ENCODE measurements at regions not wholly inside any gene's neighbourhood (a gene's known extent, or its start where the extent isn't known, plus 50 kb on each side); places are given as distances from the start of the nearest gene placed in this dataset.

DNA sequence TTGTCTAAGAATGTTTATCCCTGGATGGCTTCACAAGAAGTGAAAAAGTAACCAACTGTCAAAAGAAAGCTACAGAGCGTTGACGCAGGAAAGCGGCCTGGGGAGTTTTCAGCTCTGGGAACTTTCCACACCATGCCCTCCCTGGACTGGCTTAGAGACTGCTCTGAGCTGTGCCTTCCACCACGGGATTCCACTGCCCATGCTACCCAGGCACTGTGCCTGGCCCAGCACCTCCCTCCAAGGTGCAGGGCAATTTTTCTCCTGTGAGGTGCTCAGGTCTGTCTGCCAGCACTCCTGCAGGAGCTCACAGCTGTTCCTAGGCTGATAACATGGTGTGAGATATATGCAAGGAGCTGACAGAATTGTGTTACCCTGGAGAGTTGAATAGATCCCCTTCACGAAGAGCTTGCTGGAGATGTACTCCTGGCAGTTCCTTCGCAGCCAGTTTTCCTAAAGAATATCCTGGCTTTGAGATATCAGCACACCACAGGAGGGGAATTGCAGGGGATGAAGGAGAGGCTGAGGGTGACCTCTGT is 258.3 kb upstream of the B3GAT1 start:
- H4K5ac ChIP-seq (ENCODE audit: insufficient read length, low read depth, low read length): no peak overlapping the region
- no peaks in the 10 kb centered on the region for H3K36me3 ChIP-seq (ENCODE audit: control insufficient read depth in 2 of 4, insufficient read depth in 4 of 4, low read length in 3 of 4)
- no peak overlapping the region for H2BK12ac ChIP-seq (ENCODE audit: low read depth, low read length)
- no peak overlapping the region for H3K4ac ChIP-seq (replicated peaks; ENCODE audit: insufficient read length, low read depth, low read length)
- H2BK20ac ChIP-seq (ENCODE audit: low read length): no peak overlapping the region
- H2BK5ac ChIP-seq (ENCODE audit: low read depth, low read length): no peak overlapping the region
- 82% methylated on average over 6 of the region's 6 CpGs; no CpG with 5 or more reads in 1 of the 2 experiments for WGBS, 2 experiments (ENCODE audit: extremely low coverage in 1 of 2, insufficient coverage in 1 of 2, insufficient read length in 1 of 2, insufficient replicate concordance in 2 of 2, low coverage in 1 of 2, low lambda C conversion rate in 2 of 2, missing lambda C conversion rate in 1 of 2)
- H3K4me2 ChIP-seq (ENCODE audit: insufficient read depth in 1 of 2, low read depth in 2 of 2, low read length in 2 of 2): no peak overlapping the region
- no peaks in the 10 kb centered on the region for H3K23me2 ChIP-seq (ENCODE audit: low read depth, low read length)
- H3K27ac ChIP-seq (ENCODE audit: low read depth, low read length): no peak overlapping the region
- H3K4me3 ChIP-seq (ENCODE audit: extremely low read depth in 1 of 4, insufficient read depth in 2 of 4, low read depth in 3 of 4, low read length in 4 of 4): no peak overlapping the region
- CTCF ChIA-PET (ENCODE audit: partially characterized antibody): interaction anchor here (1.1 to 2.3 kb wide), 5 partner anchors 8 to 112 kb away, joined by 3 to 10 read pairs (median 4); no protein-coding TSS in a partner anchor
- H2AK5ac ChIP-seq (ENCODE audit: low read depth, low read length): no peak overlapping the region
- no peak overlapping the region for H3K56ac ChIP-seq (replicated peaks; ENCODE audit: insufficient read length, low read depth, low read length)
- POLR2A ChIA-PET (ENCODE audit: partially characterized antibody): interaction anchor here (1.5 kb wide), 1 partner anchor 8 kb away, joined by 3 read pairs; no protein-coding TSS in a partner anchor
- H3K14ac ChIP-seq (ENCODE audit: insufficient read length): no peak overlapping the region
- peak overlapping the region; percentile 28; the same call in 1 of the 2 replicates for H4K8ac ChIP-seq (ENCODE audit: extremely low read depth, insufficient read depth, low read length)
- no peaks in the 10 kb centered on the region for H3K79me2 ChIP-seq (ENCODE audit: control insufficient read depth in 1 of 2, insufficient read depth in 2 of 2, low read length in 2 of 2)
- TF ChIP-seq ZNF274 (IDR thresholded peaks at IDR 0.05; ENCODE audit: borderline replicate concordance, extremely low read depth, low read length) (no peak), SUZ12 (IDR thresholded peaks at IDR 0.05; ENCODE audit: low read length) (no peak), TCF12 (IDR thresholded peaks at IDR 0.05; ENCODE audit: low read depth, low read length) (no peak), FOSL1 (IDR thresholded peaks at IDR 0.05; ENCODE audit: insufficient read depth, low read depth, low read length) (no peak), POLR2AphosphoS5 (IDR thresholded peaks at IDR 0.05; ENCODE audit: low read depth, low read length) (no peak), USF2 (IDR thresholded peaks at IDR 0.05; ENCODE audit: low read length) (no peak), EP300 (IDR thresholded peaks at IDR 0.05; ENCODE audit: borderline replicate concordance in 1 of 2, low read depth in 2 of 2, low read length in 2 of 2) (no peak), RAD21 (IDR thresholded peaks at IDR 0.05 in 1 of 2, conservative IDR thresholded peaks at IDR 0.05 in 1 of 2; ENCODE audit: low read depth in 2 of 2, low read length in 2 of 2) (no peak), BACH1 (IDR thresholded peaks at IDR 0.05; ENCODE audit: low read length) (no peak)
- TF ChIP-seq, protein P1, sequence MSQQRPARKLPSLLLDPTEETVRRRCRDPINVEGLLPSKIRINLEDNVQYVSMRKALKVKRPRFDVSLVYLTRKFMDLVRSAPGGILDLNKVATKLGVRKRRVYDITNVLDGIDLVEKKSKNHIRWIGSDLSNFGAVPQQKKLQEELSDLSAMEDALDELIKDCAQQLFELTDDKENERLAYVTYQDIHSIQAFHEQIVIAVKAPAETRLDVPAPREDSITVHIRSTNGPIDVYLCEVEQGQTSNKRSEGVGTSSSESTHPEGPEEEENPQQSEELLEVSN (IDR thresholded peaks at IDR 0.05): no peak
- no peaks in the 10 kb centered on the region for H3K79me1 ChIP-seq (ENCODE audit: low read depth, low read length)
- no peaks in the 10 kb centered on the region; a peak in 3 of 7 replicates for H3K27me3 ChIP-seq (replicated peaks in 1 of 4; ENCODE audit: control insufficient read depth in 3 of 4, extremely low read depth in 1 of 4, insufficient read depth in 3 of 4, low read length in 3 of 4)
- H3K23ac ChIP-seq (ENCODE audit: insufficient read length): no peak overlapping the region
- peaks cover 0 to 3% (median 0%) of the 10 kb centered on the region in 4 experiments; a peak in 1 of 7 replicates for H3K4me1 ChIP-seq (replicated peaks in 1 of 4; ENCODE audit: control insufficient read depth in 3 of 4, insufficient read depth in 4 of 4, low read length in 3 of 4)
- H4K91ac ChIP-seq (replicated peaks; ENCODE audit: insufficient read length, low read length): no peak overlapping the region
- FAIRE-seq (no peak), DNase-seq (ENCODE audit: low read depth in 1 of 2, low spot score in 2 of 2) (no peak)
- H3K9me3 ChIP-seq (ENCODE audit: insufficient read depth in 2 of 2, low read depth in 1 of 2, low read length in 1 of 2): 0 out of 4 replicates have a peak, but pooled peaks cover 0 to 3% of the 10 kb centered on the region in 2 experiments
- H2BK120ac ChIP-seq (replicated peaks; ENCODE audit: low read depth, low read length): no peak overlapping the region
- H3K9ac ChIP-seq (replicated peaks in 1 of 4; ENCODE audit: extremely low read depth in 1 of 4, low read depth in 3 of 4, low read length in 3 of 4): no peak overlapping the region
- H3K18ac ChIP-seq (ENCODE audit: extremely low read depth, low read length): no peak overlapping the region
- H4K20me1 ChIP-seq (replicated peaks in 1 of 2; ENCODE audit: control insufficient read depth in 1 of 2, insufficient read depth in 2 of 2, low read length in 2 of 2): no peaks in the 10 kb centered on the region
- H2AFZ ChIP-seq (ENCODE audit: low read length): 0 out of 2 replicates have a peak overlapping the region, but pooled peaks have one; percentile 27
- no peak overlapping the region for H2BK15ac ChIP-seq (ENCODE audit: low read length)
